ENCODE measurements at regions not wholly inside any gene's neighbourhood (a gene's known extent, or its start where the extent isn't known, plus 50 kb on each side); places are given as distances from the start of the nearest gene placed in this dataset.

DNA sequence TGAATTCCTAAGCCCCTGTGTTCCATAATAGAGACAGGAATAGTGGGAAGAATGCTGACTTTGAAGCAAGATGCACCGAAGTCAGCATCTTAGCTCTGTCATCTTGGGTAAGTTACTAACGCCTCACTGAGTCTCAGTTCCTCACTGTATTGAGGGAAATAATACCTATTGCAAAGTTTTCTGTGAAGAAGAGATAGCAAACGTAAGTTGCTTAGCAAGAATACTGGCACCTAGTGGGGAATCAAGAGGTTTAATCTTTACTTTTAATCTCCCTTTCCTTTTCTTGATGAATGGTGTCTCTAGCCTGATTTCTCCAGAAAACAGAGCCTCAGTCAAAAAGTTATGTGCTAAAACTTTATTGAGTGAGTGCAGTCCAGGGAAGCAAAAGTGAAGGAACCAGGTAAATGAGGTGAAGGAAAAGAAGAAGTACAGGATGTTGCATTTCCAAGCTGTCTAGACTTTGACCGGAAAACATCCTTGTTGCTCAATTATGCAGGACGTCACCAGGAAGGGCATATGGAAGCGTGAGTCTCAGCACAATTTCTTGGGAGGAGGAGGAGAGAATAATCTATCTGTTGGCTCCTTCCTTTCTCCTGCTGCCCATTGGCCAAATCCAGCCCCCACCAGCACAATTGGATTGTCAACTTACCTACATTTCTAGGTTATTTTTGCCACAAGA, 210.0 kb downstream of the B3GLCT start:
- TF ChIP-seq, protein P1, sequence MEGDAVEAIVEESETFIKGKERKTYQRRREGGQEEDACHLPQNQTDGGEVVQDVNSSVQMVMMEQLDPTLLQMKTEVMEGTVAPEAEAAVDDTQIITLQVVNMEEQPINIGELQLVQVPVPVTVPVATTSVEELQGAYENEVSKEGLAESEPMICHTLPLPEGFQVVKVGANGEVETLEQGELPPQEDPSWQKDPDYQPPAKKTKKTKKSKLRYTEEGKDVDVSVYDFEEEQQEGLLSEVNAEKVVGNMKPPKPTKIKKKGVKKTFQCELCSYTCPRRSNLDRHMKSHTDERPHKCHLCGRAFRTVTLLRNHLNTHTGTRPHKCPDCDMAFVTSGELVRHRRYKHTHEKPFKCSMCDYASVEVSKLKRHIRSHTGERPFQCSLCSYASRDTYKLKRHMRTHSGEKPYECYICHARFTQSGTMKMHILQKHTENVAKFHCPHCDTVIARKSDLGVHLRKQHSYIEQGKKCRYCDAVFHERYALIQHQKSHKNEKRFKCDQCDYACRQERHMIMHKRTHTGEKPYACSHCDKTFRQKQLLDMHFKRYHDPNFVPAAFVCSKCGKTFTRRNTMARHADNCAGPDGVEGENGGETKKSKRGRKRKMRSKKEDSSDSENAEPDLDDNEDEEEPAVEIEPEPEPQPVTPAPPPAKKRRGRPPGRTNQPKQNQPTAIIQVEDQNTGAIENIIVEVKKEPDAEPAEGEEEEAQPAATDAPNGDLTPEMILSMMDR (IDR thresholded peaks at IDR 0.05; ENCODE audit: low read depth, low read length, poor library complexity, severe bottlenecking) = peak; percentile 63
- TF ChIP-seq EZH2phosphoT487 (IDR thresholded peaks at IDR 0.05; ENCODE audit: borderline replicate concordance, low read length) = no peak
